ENCODE measurements at regions not wholly inside any gene's neighbourhood (a gene's known extent, or its start where the extent isn't known, plus 50 kb on each side); places are given as distances from the start of the nearest gene placed in this dataset.
"Not testable (repeated sequence)": the region's sequence is repeated elsewhere in the genome, so short reads cannot be mapped to it uniquely, and the experiment has no call there.

GRCh38 chr16:77048085-77048484 is 142.9 kb upstream of the MON1B start:
- Histone ChIP-seq H3K9me3 (ENCODE audit: low read depth, low read length, poor library complexity, severe bottlenecking) (no peaks in the 10 kb centered on the region), H3K27me3 (replicated peaks; ENCODE audit: insufficient read depth, low read depth, low read length, poor library complexity) (peaks cover 8% of the 10 kb centered on the region), H3K4me1 (ENCODE audit: insufficient read depth, low read length, poor library complexity, severe bottlenecking) (no peaks in the 10 kb centered on the region), H3K4me3 (ENCODE audit: low read depth, low read length, poor library complexity, severe bottlenecking) (no peak overlapping the region), H3K27ac (ENCODE audit: low read depth, low read length, poor library complexity, severe bottlenecking) (no peak overlapping the region), H3K36me3 (ENCODE audit: insufficient read depth, low read length, poor library complexity, severe bottlenecking) (no peaks in the 10 kb centered on the region)
- intact Hi-C loops (cut with micrococcal nuclease; ENCODE audit: unreplicated experiment) = no loop called here
- TF ChIP-seq CTCF (conservative IDR thresholded peaks at IDR 0.05; ENCODE audit: low read depth, low read length) = no peak
- TF ChIP-seq EZH2 (IDR thresholded peaks at IDR 0.05; ENCODE audit: borderline replicate concordance, low read depth, low read length, poor library complexity, severe bottlenecking) = no peak
- DNase-seq (ENCODE audit: low spot score) = no peak
- ChIA-PET CTCF (no interaction called here), POLR2A (ENCODE audit: low non-redundant PET) (no interaction called here)
- BruUV-seq (replicated peaks) = no TSS peak

GRCh38 chr16:77049577-77049976 is 141.4 kb upstream of the MON1B start:
- Histone ChIP-seq H3K4me3 (ENCODE audit: low read depth, low read length, poor library complexity, severe bottlenecking) (no peak overlapping the region), H3K4me1 (ENCODE audit: insufficient read depth, low read length, poor library complexity, severe bottlenecking) (no peaks in the 10 kb centered on the region), H3K27me3 (replicated peaks; ENCODE audit: insufficient read depth, low read depth, low read length, poor library complexity) (peaks cover 4% of the 10 kb centered on the region), H3K27ac (ENCODE audit: low read depth, low read length, poor library complexity, severe bottlenecking) (no peak overlapping the region), H3K36me3 (ENCODE audit: insufficient read depth, low read length, poor library complexity, severe bottlenecking) (no peaks in the 10 kb centered on the region), H3K9me3 (ENCODE audit: low read depth, low read length, poor library complexity, severe bottlenecking) (no peaks in the 10 kb centered on the region)
- BruUV-seq (replicated peaks) = no TSS peak
- ChIA-PET CTCF (no interaction called here), POLR2A (ENCODE audit: low non-redundant PET) (no interaction called here)
- no peak for DNase-seq (ENCODE audit: low spot score)
- intact Hi-C loops (cut with micrococcal nuclease; ENCODE audit: unreplicated experiment) = no loop called here
- TF ChIP-seq EZH2 (IDR thresholded peaks at IDR 0.05; ENCODE audit: borderline replicate concordance, low read depth, low read length, poor library complexity, severe bottlenecking) = no peak
- TF ChIP-seq CTCF (conservative IDR thresholded peaks at IDR 0.05; ENCODE audit: low read depth, low read length) = no peak

GRCh38 chr16:77056597-77056996 is 134.4 kb upstream of the MON1B start:
- H3K27ac ChIP-seq (ENCODE audit: low read depth, low read length, poor library complexity, severe bottlenecking); POLR2A ChIA-PET (ENCODE audit: low non-redundant PET); H3K27me3 ChIP-seq (replicated peaks; ENCODE audit: insufficient read depth, low read depth, low read length, poor library complexity); H3K9me3 ChIP-seq (ENCODE audit: low read depth, low read length, poor library complexity, severe bottlenecking); H3K4me1 ChIP-seq (ENCODE audit: insufficient read depth, low read length, poor library complexity, severe bottlenecking); intact Hi-C loops (cut with micrococcal nuclease; ENCODE audit: unreplicated experiment); BruUV-seq (replicated peaks); H3K4me3 ChIP-seq (ENCODE audit: low read depth, low read length, poor library complexity, severe bottlenecking); CTCF ChIA-PET; H3K36me3 ChIP-seq (ENCODE audit: insufficient read depth, low read length, poor library complexity, severe bottlenecking); DNase-seq (ENCODE audit: low spot score): not testable (repeated sequence)

GRCh38 chr16:77057161-77057774 is 133.7 kb upstream of the MON1B start:
- H3K27ac ChIP-seq (ENCODE audit: low read depth, low read length, poor library complexity, severe bottlenecking) = no peak overlapping the region
- CTCF ChIA-PET = no interaction called here
- H3K4me1 ChIP-seq (ENCODE audit: insufficient read depth, low read length, poor library complexity, severe bottlenecking) = no peaks in the 10 kb centered on the region
- POLR2A ChIA-PET (ENCODE audit: low non-redundant PET) = no interaction called here
- no peak for DNase-seq (ENCODE audit: low spot score)
- H3K4me3 ChIP-seq (ENCODE audit: low read depth, low read length, poor library complexity, severe bottlenecking) = no peak overlapping the region
- H3K9me3 ChIP-seq (ENCODE audit: low read depth, low read length, poor library complexity, severe bottlenecking) = no peaks in the 10 kb centered on the region
- no TSS peak for BruUV-seq (replicated peaks)
- TF ChIP-seq CTCF (conservative IDR thresholded peaks at IDR 0.05; ENCODE audit: low read depth, low read length) (no peak), EZH2 (IDR thresholded peaks at IDR 0.05; ENCODE audit: borderline replicate concordance, low read depth, low read length, poor library complexity, severe bottlenecking) (no peak)
- intact Hi-C loops (cut with micrococcal nuclease; ENCODE audit: unreplicated experiment) = no loop called here
- H3K36me3 ChIP-seq (ENCODE audit: insufficient read depth, low read length, poor library complexity, severe bottlenecking) = no peaks in the 10 kb centered on the region
- H3K27me3 ChIP-seq (replicated peaks; ENCODE audit: insufficient read depth, low read depth, low read length, poor library complexity) = peaks cover 4% of the 10 kb centered on the region
